ENCODE measurements at regions not wholly inside any gene's neighbourhood (a gene's known extent, or its start where the extent isn't known, plus 50 kb on each side); places are given as distances from the start of the nearest gene placed in this dataset.
A peak's percentile ranks its signal among the peaks of the same experiment; 100 is the strongest.
"Not testable (repeated sequence)": the region's sequence is repeated elsewhere in the genome, so short reads cannot be mapped to it uniquely, and the experiment has no call there.

DNA sequence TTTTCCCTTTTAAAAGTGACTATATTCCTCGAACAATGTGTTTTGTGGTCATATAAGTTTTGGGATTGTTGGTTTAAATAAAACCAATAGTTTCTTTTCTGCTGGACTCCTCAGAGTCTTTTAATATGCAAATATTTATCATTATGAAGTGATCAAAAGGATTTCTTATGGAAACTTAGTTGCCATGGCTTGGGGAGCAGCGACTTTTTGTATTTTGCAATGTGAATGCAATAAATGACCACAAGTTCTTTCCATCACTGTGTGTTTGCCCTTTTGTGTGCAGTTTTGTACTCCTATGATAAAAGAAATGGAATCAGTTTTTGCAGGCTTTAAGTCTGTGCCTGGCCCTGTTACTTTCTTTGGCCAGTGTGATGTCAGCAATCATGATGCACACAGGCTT, 68.5 kb upstream of the NUDT6 start:
- CTCF ChIA-PET = no interaction called here
- no peak overlapping the region for H3K4me3 ChIP-seq (ENCODE audit: control insufficient read depth in 1 of 7, extremely low read depth in 1 of 7, insufficient read depth in 4 of 7, low read depth in 2 of 7, low read length in 6 of 7)
- no peaks in the 10 kb centered on the region for H3K27me3 ChIP-seq (replicated peaks in 2 of 5; ENCODE audit: control insufficient read depth in 4 of 5, insufficient read depth in 5 of 5, low read length in 4 of 5)
- no peak for DNase-seq
- no peaks in the 10 kb centered on the region for H3K4me1 ChIP-seq (ENCODE audit: control extremely low read depth in 1 of 4, control insufficient read depth in 4 of 4, insufficient read depth in 4 of 4, low read length in 3 of 4)
- no peak overlapping the region for H3K27ac ChIP-seq (ENCODE audit: insufficient read depth in 1 of 2, low read depth in 1 of 2, low read length in 2 of 2, poor library complexity in 1 of 2, severe bottlenecking in 2 of 2)
- WGBS (ENCODE audit: insufficient coverage) = no CpG with 5 or more reads among the region's 2 CpGs
- peaks cover 3 to 49% (median 7%) of the 10 kb centered on the region in 5 experiments for H3K9me3 ChIP-seq (ENCODE audit: control extremely low read depth in 1 of 5, control insufficient read depth in 4 of 5, insufficient read depth in 2 of 5, low read depth in 1 of 5, low read length in 4 of 5)
- peaks cover 0 to 51% (median 11%) of the 10 kb centered on the region in 4 experiments for H3K36me3 ChIP-seq (ENCODE audit: control insufficient read depth in 4 of 4, insufficient read depth in 4 of 4, low read length in 3 of 4)
- POLR2A ChIA-PET = no interaction called here

DNA sequence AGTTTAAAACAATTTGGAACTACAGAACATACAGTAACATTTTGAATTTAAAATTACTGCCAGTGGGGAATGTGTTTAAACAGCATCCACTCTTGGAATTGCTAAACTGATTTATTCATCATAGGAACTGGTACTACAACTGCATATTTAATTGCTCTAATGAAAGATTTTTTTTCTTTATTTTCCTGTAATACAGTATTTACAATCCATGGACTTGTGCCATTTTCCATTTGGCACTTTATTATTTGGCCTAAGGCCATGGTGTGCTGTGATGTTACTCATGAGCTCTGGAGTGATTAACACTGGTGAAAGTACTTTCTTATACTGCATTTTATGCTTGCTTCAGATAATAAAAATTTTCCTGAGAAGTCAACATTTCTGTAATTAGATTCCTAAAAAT, 69.7 kb upstream of the NUDT6 start:
- POLR2A ChIA-PET = no interaction called here
- Histone ChIP-seq H3K36me3 (ENCODE audit: control insufficient read depth in 4 of 4, insufficient read depth in 4 of 4, low read length in 3 of 4) (peaks cover 2 to 52% (median 14%) of the 10 kb centered on the region in 4 experiments), H3K4me1 (ENCODE audit: control extremely low read depth in 1 of 4, control insufficient read depth in 4 of 4, insufficient read depth in 4 of 4, low read length in 3 of 4) (no peaks in the 10 kb centered on the region), H3K27me3 (replicated peaks in 2 of 5; ENCODE audit: control insufficient read depth in 4 of 5, insufficient read depth in 5 of 5, low read length in 4 of 5) (no peaks in the 10 kb centered on the region), H3K27ac (ENCODE audit: insufficient read depth in 1 of 2, low read depth in 1 of 2, low read length in 2 of 2, poor library complexity in 1 of 2, severe bottlenecking in 2 of 2) (no peak overlapping the region), H3K4me3 (ENCODE audit: control insufficient read depth in 1 of 7, extremely low read depth in 1 of 7, insufficient read depth in 4 of 7, low read depth in 2 of 7, low read length in 6 of 7) (no peak overlapping the region), H3K9me3 (ENCODE audit: control extremely low read depth in 1 of 5, control insufficient read depth in 4 of 5, insufficient read depth in 2 of 5, low read depth in 1 of 5, low read length in 4 of 5) (peaks cover 3 to 40% (median 7%) of the 10 kb centered on the region in 5 experiments)
- CTCF ChIA-PET = no interaction called here
- DNase-seq = no peak

DNA sequence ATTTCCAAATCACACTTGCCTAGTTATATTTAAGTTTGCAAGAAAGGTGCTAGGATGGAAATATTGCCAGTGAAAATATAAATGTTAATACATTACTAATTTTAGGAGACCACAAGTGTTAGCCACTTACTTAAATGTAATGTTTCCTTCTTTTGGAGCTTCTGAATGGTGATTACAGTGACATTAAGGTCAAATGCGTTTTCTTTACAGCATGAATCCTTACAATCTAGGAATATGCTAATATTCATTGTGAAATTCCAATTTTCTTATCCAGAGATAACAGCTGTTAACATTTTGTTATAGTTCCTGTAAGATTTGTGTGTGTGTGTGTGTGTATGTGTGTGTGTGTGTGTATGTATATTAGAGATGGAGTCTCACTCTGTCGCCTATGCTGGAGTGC, 70.2 kb upstream of the NUDT6 start:
- DNase-seq = no peak
- Histone ChIP-seq H3K27ac (ENCODE audit: insufficient read depth in 1 of 2, low read depth in 1 of 2, low read length in 2 of 2, poor library complexity in 1 of 2, severe bottlenecking in 2 of 2) (no peak overlapping the region), H3K36me3 (ENCODE audit: control insufficient read depth in 4 of 4, insufficient read depth in 4 of 4, low read length in 3 of 4) (peaks cover 2 to 50% (median 14%) of the 10 kb centered on the region in 4 experiments), H3K27me3 (replicated peaks in 2 of 5; ENCODE audit: control insufficient read depth in 4 of 5, insufficient read depth in 5 of 5, low read length in 4 of 5) (no peaks in the 10 kb centered on the region), H3K9me3 (ENCODE audit: control extremely low read depth in 1 of 5, control insufficient read depth in 4 of 5, insufficient read depth in 2 of 5, low read depth in 1 of 5, low read length in 4 of 5) (peaks cover 3 to 34% (median 7%) of the 10 kb centered on the region in 5 experiments), H3K4me3 (ENCODE audit: control insufficient read depth in 1 of 7, extremely low read depth in 1 of 7, insufficient read depth in 4 of 7, low read depth in 2 of 7, low read length in 6 of 7) (no peak overlapping the region), H3K4me1 (ENCODE audit: control extremely low read depth in 1 of 4, control insufficient read depth in 4 of 4, insufficient read depth in 4 of 4, low read length in 3 of 4) (no peaks in the 10 kb centered on the region)
- WGBS (ENCODE audit: insufficient coverage) = no CpG with 5 or more reads among the region's 2 CpGs
- ChIA-PET CTCF (no interaction called here), POLR2A (no interaction called here)

DNA sequence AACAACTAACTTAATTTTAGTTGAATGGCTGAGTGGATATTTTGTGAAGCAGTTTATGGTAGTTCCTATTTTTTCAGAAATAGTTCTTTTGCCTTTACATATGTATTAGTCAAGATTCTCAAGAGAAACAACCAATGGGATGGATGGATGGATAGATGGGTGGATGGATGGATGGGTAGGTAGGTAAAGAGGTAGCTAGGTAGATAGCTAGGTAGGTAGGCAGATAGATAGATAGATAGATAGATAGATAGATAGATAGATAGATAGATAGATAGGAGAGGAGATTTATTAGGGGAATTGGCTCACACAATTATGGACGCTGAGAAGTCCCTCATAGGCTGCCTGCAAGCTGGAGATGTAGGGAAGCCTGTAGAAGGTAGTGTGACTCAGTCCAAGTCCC, 74.0 kb upstream of the NUDT6 start:
- Histone ChIP-seq H3K27me3 (replicated peaks in 2 of 5; ENCODE audit: control insufficient read depth in 4 of 5, insufficient read depth in 5 of 5, low read length in 4 of 5) (no peaks in the 10 kb centered on the region), H3K9me3 (ENCODE audit: control extremely low read depth in 1 of 5, control insufficient read depth in 4 of 5, insufficient read depth in 2 of 5, low read depth in 1 of 5, low read length in 4 of 5) (peaks cover 0 to 2% (median 0%) of the 10 kb centered on the region in 5 experiments), H3K4me3 (ENCODE audit: control insufficient read depth in 1 of 7, extremely low read depth in 1 of 7, insufficient read depth in 4 of 7, low read depth in 2 of 7, low read length in 6 of 7) (no peak overlapping the region), H3K4me1 (ENCODE audit: control extremely low read depth in 1 of 4, control insufficient read depth in 4 of 4, insufficient read depth in 4 of 4, low read length in 3 of 4) (no peaks in the 10 kb centered on the region), H3K27ac (ENCODE audit: insufficient read depth in 1 of 2, low read depth in 1 of 2, low read length in 2 of 2, poor library complexity in 1 of 2, severe bottlenecking in 2 of 2) (no peak overlapping the region), H3K36me3 (ENCODE audit: control insufficient read depth in 4 of 4, insufficient read depth in 4 of 4, low read length in 3 of 4) (peaks cover 0 to 17% (median 4%) of the 10 kb centered on the region in 4 experiments)
- ChIA-PET POLR2A (no interaction called here), CTCF (interaction anchor here (1.2 kb wide), 1 partner anchor 10 kb away, joined by 4 read pairs; no protein-coding TSS in a partner anchor)
- 100% methylated on average over 1 of the region's 1 CpG for WGBS (ENCODE audit: insufficient coverage)
- no peak for DNase-seq

DNA sequence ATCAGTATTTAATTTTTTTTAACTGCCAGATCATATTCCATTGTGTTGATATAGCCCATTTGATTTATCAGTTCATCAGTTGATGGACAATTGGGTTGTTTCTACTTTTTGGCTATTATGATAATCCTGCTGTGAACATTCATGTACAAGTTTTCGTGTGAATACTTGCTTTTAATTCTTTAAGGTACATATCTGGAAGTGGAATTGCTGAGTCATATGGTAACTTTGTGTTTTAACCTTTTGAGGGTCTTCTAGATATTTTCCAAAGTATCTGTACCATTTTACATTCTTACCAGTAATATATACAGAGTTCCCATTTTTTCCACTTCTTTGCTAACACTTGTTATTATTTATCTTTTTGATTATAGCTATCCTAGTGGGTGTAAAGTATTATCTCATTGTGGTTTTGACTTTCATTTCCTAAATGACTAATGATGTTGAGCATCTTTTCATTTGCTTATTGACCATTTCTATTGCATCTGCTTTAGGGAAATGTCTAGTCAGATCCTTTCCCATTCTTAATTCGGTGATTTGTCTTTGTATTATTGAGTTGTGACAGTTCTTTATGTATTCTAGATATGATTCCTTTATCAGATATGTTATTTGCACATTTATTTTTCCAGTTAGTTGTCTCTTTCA, 75.2 kb upstream of the NUDT6 start:
- CTCF ChIA-PET = interaction anchor here (1.2 kb wide), 1 partner anchor 11 kb away, joined by 4 read pairs; no protein-coding TSS in a partner anchor
- peaks cover 0 to 14% (median 4%) of the 10 kb centered on the region in 4 experiments for H3K36me3 ChIP-seq (ENCODE audit: control insufficient read depth in 4 of 4, insufficient read depth in 4 of 4, low read length in 3 of 4)
- POLR2A ChIA-PET = no interaction called here
- no peaks in the 10 kb centered on the region for H3K4me1 ChIP-seq (ENCODE audit: control extremely low read depth in 1 of 4, control insufficient read depth in 4 of 4, insufficient read depth in 4 of 4, low read length in 3 of 4)
- peak in 2 of 3 donors; percentile 1 to 7 for DNase-seq
- peaks cover 0 to 2% (median 0%) of the 10 kb centered on the region in 5 experiments for H3K9me3 ChIP-seq (ENCODE audit: control extremely low read depth in 1 of 5, control insufficient read depth in 4 of 5, insufficient read depth in 2 of 5, low read depth in 1 of 5, low read length in 4 of 5)
- no peak overlapping the region for H3K4me3 ChIP-seq (ENCODE audit: control insufficient read depth in 1 of 7, extremely low read depth in 1 of 7, insufficient read depth in 4 of 7, low read depth in 2 of 7, low read length in 6 of 7)
- no peak overlapping the region for H3K27ac ChIP-seq (ENCODE audit: insufficient read depth in 1 of 2, low read depth in 1 of 2, low read length in 2 of 2, poor library complexity in 1 of 2, severe bottlenecking in 2 of 2)
- WGBS (ENCODE audit: insufficient coverage) = 100% methylated on average over 1 of the region's 2 CpGs
- H3K27me3 ChIP-seq (replicated peaks in 2 of 5; ENCODE audit: control insufficient read depth in 4 of 5, insufficient read depth in 5 of 5, low read length in 4 of 5) = no peaks in the 10 kb centered on the region

DNA sequence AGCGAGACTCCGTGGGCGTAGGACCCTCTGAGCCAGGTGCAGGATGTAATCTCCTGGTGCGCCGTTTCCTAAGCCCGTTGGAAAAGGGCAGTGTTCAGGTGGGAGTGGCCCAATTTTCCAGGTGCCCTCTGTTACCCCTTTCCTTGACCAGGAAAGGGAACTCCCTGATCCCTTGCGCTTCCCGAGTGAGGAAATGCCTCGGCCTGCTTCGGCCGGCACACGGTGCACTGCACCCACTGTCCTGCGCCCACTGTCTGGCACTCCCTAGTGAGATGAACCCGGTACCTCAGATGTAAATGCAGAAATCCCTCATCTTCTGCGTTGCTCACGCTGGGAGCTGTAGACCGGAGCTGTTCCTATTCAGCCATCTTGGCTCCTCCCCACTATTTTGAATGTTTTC, 81.7 kb upstream of the NUDT6 start:
- DNase-seq; H3K4me1 ChIP-seq (ENCODE audit: control extremely low read depth in 1 of 4, control insufficient read depth in 4 of 4, insufficient read depth in 4 of 4, low read length in 3 of 4); H3K27ac ChIP-seq (ENCODE audit: insufficient read depth in 1 of 2, low read depth in 1 of 2, low read length in 2 of 2, poor library complexity in 1 of 2, severe bottlenecking in 2 of 2); H3K9me3 ChIP-seq (ENCODE audit: control extremely low read depth in 1 of 5, control insufficient read depth in 4 of 5, insufficient read depth in 2 of 5, low read depth in 1 of 5, low read length in 4 of 5); POLR2A ChIA-PET; H3K4me3 ChIP-seq (ENCODE audit: control insufficient read depth in 1 of 7, extremely low read depth in 1 of 7, insufficient read depth in 4 of 7, low read depth in 2 of 7, low read length in 6 of 7); H3K27me3 ChIP-seq (replicated peaks in 2 of 5; ENCODE audit: control insufficient read depth in 4 of 5, insufficient read depth in 5 of 5, low read length in 4 of 5); CTCF ChIA-PET: not testable (repeated sequence)
- WGBS (ENCODE audit: insufficient coverage) = 100% methylated on average over 12 of the region's 17 CpGs
- peaks cover 6 to 21% (median 7%) of the 10 kb centered on the region in 4 experiments for H3K36me3 ChIP-seq (ENCODE audit: control insufficient read depth in 4 of 4, insufficient read depth in 4 of 4, low read length in 3 of 4)

DNA sequence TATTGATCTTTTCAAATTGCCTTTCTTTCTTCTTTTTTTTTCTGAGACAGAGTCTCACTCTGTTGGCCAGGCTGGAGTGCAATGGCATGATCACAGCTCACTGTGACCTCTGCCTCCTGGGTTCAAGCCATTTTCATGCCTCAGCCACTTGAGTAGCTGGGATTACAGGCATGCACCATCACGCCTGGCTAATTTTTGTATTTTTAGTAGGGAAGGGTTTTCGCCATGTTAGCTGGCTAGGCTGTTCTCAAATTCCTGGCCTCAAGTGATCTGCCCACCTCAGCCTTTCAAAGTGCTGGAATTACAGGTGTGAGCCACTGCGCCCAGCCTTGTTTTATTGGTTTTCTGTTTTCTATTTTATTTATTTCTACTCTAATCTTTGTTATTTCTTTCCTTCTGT, 82.7 kb upstream of the NUDT6 start:
- POLR2A ChIA-PET; DNase-seq; H3K9me3 ChIP-seq (ENCODE audit: control extremely low read depth in 1 of 5, control insufficient read depth in 4 of 5, insufficient read depth in 2 of 5, low read depth in 1 of 5, low read length in 4 of 5); CTCF ChIA-PET; H3K4me1 ChIP-seq (ENCODE audit: control extremely low read depth in 1 of 4, control insufficient read depth in 4 of 4, insufficient read depth in 4 of 4, low read length in 3 of 4); H3K27ac ChIP-seq (ENCODE audit: insufficient read depth in 1 of 2, low read depth in 1 of 2, low read length in 2 of 2, poor library complexity in 1 of 2, severe bottlenecking in 2 of 2); H3K27me3 ChIP-seq (replicated peaks in 2 of 5; ENCODE audit: control insufficient read depth in 4 of 5, insufficient read depth in 5 of 5, low read length in 4 of 5); H3K4me3 ChIP-seq (ENCODE audit: control insufficient read depth in 1 of 7, extremely low read depth in 1 of 7, insufficient read depth in 4 of 7, low read depth in 2 of 7, low read length in 6 of 7): not testable (repeated sequence)
- 100% methylated on average over 1 of the region's 3 CpGs for WGBS (ENCODE audit: insufficient coverage)
- H3K36me3 ChIP-seq (ENCODE audit: control insufficient read depth in 4 of 4, insufficient read depth in 4 of 4, low read length in 3 of 4) = peaks cover 8 to 26% (median 10%) of the 10 kb centered on the region in 4 experiments

Measured in common myeloid progenitor, CD34-positive (primary cell).